H1 (cell line): ENCODE measurements at regions not wholly inside any gene's neighbourhood (a gene's known extent, or its start where the extent isn't known, plus 50 kb on each side); places are given as distances from the start of the nearest gene placed in this dataset.

Experiments used
- CTCF ChIA-PET: fragments of 300-600 bp; sonication (Branson Sonifier 250); formaldehyde crosslinking; loops from one replicate; lab custom pipeline; 2021; ENCODE audit not compliant: partially characterized antibody; lab: Charles Lee
- POLR2A ChIA-PET: fragments of 300-600 bp; sonication (Branson Sonifier 250); formaldehyde crosslinking; loops from one replicate; lab custom pipeline; 2021; ENCODE audit warnings: inconsistent platforms; ENCODE audit not compliant: partially characterized antibody; lab: Charles Lee
- DNase-seq, 2 experiments: peaks; one replicate each; pipeline versions ENCODE4 v3.0.0 to v3.0.0-alpha.2; 2010 to 2022; ENCODE audit warnings: low spot score in 2 of 2, low read depth in 1 of 2, mixed read lengths in 1 of 2
- FAIRE-seq: peaks from 2 replicates; lab custom pipeline; 2011; peaks lifted over from hg19 to GRCh38; lab: Jason Lieb, UNC
- H2AFZ ChIP-seq: 2 replicates; pipeline ENCODE4 v1.8.1; 2012; ENCODE audit warnings: low read length, inconsistent platforms
- H2AK5ac ChIP-seq: 2 replicates; pipeline ENCODE4 v1.6.1; 2013; ENCODE audit warnings: low read depth, low read length
- H2BK120ac ChIP-seq: replicated peaks from 2 replicates; pipeline ENCODE3; 2013; ENCODE audit warnings: low read depth, low read length, inconsistent platforms
- H2BK12ac ChIP-seq: 2 replicates; pipeline ENCODE4 v1.6.1; 2013; ENCODE audit warnings: low read depth, low read length
- H2BK15ac ChIP-seq: 2 replicates; pipeline ENCODE4 v1.6.1; 2013; ENCODE audit warnings: low read length
- H2BK20ac ChIP-seq: 2 replicates; pipeline ENCODE4 v1.6.1; 2013; ENCODE audit warnings: low read length
- H2BK5ac ChIP-seq: 2 replicates; pipeline ENCODE4 v1.6.1; 2013; ENCODE audit warnings: low read depth, low read length
- H3K14ac ChIP-seq: 2 replicates; pipeline ENCODE4 v1.6.1; 2013; ENCODE audit warnings: inconsistent platforms; ENCODE audit not compliant: insufficient read length
- H3K18ac ChIP-seq: 2 replicates; pipeline ENCODE4 v1.6.1; 2013; ENCODE audit warnings: low read length; ENCODE audit errors: extremely low read depth
- H3K23ac ChIP-seq: 2 replicates; pipeline ENCODE4 v1.6.1; 2013; ENCODE audit warnings: inconsistent platforms; ENCODE audit not compliant: insufficient read length
- H3K23me2 ChIP-seq: 2 replicates; pipeline ENCODE4 v1.6.1; 2013; ENCODE audit warnings: low read depth, low read length
- H3K27ac ChIP-seq: 2 replicates; pipeline ENCODE4 v1.6.1; 2011; ENCODE audit warnings: low read depth, low read length, inconsistent platforms
- H3K27me3 ChIP-seq, 4 experiments: replicated peaks in 1 of 4; 1 replicate in 1 of 4; 2 replicates in 3 of 4; pipeline versions ENCODE4 v1.6.1 to v1.8.1; 2011 to 2013; ENCODE audit warnings: low read length in 3 of 4, mild to moderate bottlenecking in 3 of 4, inconsistent platforms in 2 of 4, mixed read lengths in 2 of 4, moderate library complexity in 1 of 4; ENCODE audit not compliant: control insufficient read depth in 3 of 4, insufficient read depth in 3 of 4; ENCODE audit errors: extremely low read depth in 1 of 4
- H3K36me3 ChIP-seq, 4 experiments: 2 replicates each; pipeline versions ENCODE4 v1.6.1 to v1.8.1; 2011 to 2013; ENCODE audit warnings: mild to moderate bottlenecking in 4 of 4, low read length in 3 of 4, moderate library complexity in 2 of 4, control low read depth in 1 of 4, inconsistent platforms in 1 of 4; ENCODE audit not compliant: insufficient read depth in 4 of 4, control insufficient read depth in 2 of 4
- H3K4ac ChIP-seq: replicated peaks from 2 replicates; pipeline ENCODE3; 2013; ENCODE audit warnings: low read length, low read depth, mixed read lengths, inconsistent platforms; ENCODE audit not compliant: insufficient read length
- H3K4me1 ChIP-seq, 4 experiments: replicated peaks in 1 of 4; 1 replicate in 1 of 4; 2 replicates in 3 of 4; pipeline versions ENCODE4 v1.6.1 to v1.8.1; 2011 to 2013; ENCODE audit warnings: low read length in 3 of 4, inconsistent platforms in 2 of 4, mixed read lengths in 1 of 4; ENCODE audit not compliant: insufficient read depth in 4 of 4, control insufficient read depth in 3 of 4
- H3K4me2 ChIP-seq, 2 experiments: 2 replicates each; pipeline versions ENCODE4 v1.6.1 to v1.8.1; 2011 to 2013; ENCODE audit warnings: low read depth in 2 of 2, low read length in 2 of 2, control low read depth in 1 of 2, inconsistent platforms in 1 of 2, mild to moderate bottlenecking in 1 of 2; ENCODE audit not compliant: insufficient read depth in 1 of 2
- H3K4me3 ChIP-seq, 4 experiments: fragments of 200-600, 300-600 bp in 1 of 4; sonication (generic), shearing (Covaris generic), sonication (Bioruptor Twin) in 1 of 4; 2 replicates each; pipeline versions ENCODE4 v1.5.1 to v1.8.1; 2011 to 2016; ENCODE audit warnings: low read length in 4 of 4, low read depth in 3 of 4, control low read depth in 2 of 4, inconsistent platforms in 2 of 4, mild to moderate bottlenecking in 2 of 4, mixed read lengths in 1 of 4, moderate library complexity in 1 of 4; ENCODE audit not compliant: insufficient read depth in 2 of 4; ENCODE audit errors: extremely low read depth in 1 of 4
- H3K56ac ChIP-seq: replicated peaks from 2 replicates; pipeline ENCODE3; 2013; ENCODE audit warnings: low read depth, mild to moderate bottlenecking, mixed read lengths, low read length, inconsistent platforms; ENCODE audit not compliant: insufficient read length
- H3K79me1 ChIP-seq: 2 replicates; pipeline ENCODE4 v1.6.1; 2013; ENCODE audit warnings: low read depth, low read length, control low read depth
- H3K79me2 ChIP-seq, 2 experiments: 2 replicates each; pipeline versions ENCODE4 v1.6.1 to v1.8.1; 2012 to 2013; ENCODE audit warnings: low read length in 2 of 2, mild to moderate bottlenecking in 2 of 2, inconsistent platforms in 1 of 2; ENCODE audit not compliant: insufficient read depth in 2 of 2, control insufficient read depth in 1 of 2
- H3K9ac ChIP-seq, 4 experiments: replicated peaks in 1 of 4; 1 replicate in 1 of 4; 2 replicates in 3 of 4; pipeline versions ENCODE4 v1.6.1 to v1.8.1; 2011 to 2013; ENCODE audit warnings: low read depth in 3 of 4, low read length in 3 of 4, control low read depth in 2 of 4, mild to moderate bottlenecking in 2 of 4, moderate library complexity in 2 of 4, inconsistent platforms in 1 of 4; ENCODE audit errors: extremely low read depth in 1 of 4
- H3K9me3 ChIP-seq, 2 experiments: 2 replicates each; pipeline versions ENCODE4 v1.6.1 to v1.8.1; 2012 to 2013; ENCODE audit warnings: mild to moderate bottlenecking in 2 of 2, moderate library complexity in 2 of 2, control low read depth in 1 of 2, inconsistent platforms in 1 of 2, low read depth in 1 of 2, low read length in 1 of 2, mixed read lengths in 1 of 2; ENCODE audit not compliant: insufficient read depth in 2 of 2
- H4K20me1 ChIP-seq, 2 experiments: replicated peaks in 1 of 2; 2 replicates each; pipeline versions ENCODE3 to v1.8.1; 2011 to 2013; ENCODE audit warnings: inconsistent platforms in 2 of 2, low read length in 2 of 2, mild to moderate bottlenecking in 1 of 2; ENCODE audit not compliant: insufficient read depth in 2 of 2, control insufficient read depth in 1 of 2
- H4K5ac ChIP-seq: 2 replicates; pipeline ENCODE4 v1.6.1; 2013; ENCODE audit warnings: low read length, low read depth, mixed read lengths, inconsistent platforms; ENCODE audit not compliant: insufficient read length
- H4K8ac ChIP-seq: 2 replicates; pipeline ENCODE4 v1.8.0; 2013; ENCODE audit warnings: mild to moderate bottlenecking, moderate library complexity, low read length, inconsistent platforms; ENCODE audit not compliant: insufficient read depth; ENCODE audit errors: extremely low read depth
- H4K91ac ChIP-seq: replicated peaks from 2 replicates; pipeline ENCODE3; 2013; ENCODE audit warnings: low read length, mixed read lengths, inconsistent platforms; ENCODE audit not compliant: insufficient read length
- SRF ChIP-seq: IDR thresholded peaks from 2 replicates; pipeline ENCODE4 v1.6.1; 2011; ENCODE audit warnings: mild to moderate bottlenecking, low read depth, low read length, moderate library complexity
- WGBS, 2 experiments: shearing (Covaris generic) in 1 of 2; methylation state at CpG; one replicate each; pipeline versions ENCODE4 v1.1.6 to v1.1.7; 2013 to 2015; ENCODE audit warnings: low lambda C conversion rate in 2 of 2, mixed read lengths in 2 of 2, inconsistent platforms in 1 of 2, low coverage in 1 of 2, missing lambda C conversion rate in 1 of 2; ENCODE audit not compliant: insufficient replicate concordance in 2 of 2, insufficient coverage in 1 of 2, insufficient read length in 1 of 2; ENCODE audit errors: extremely low coverage in 1 of 2, missing lambda C conversion rate in 1 of 2; 5-methylcytosine and 5-hydroxymethylcytosine counted together

- ChIA-PET CTCF (no interaction called here), POLR2A (no interaction called here)
- H3K9ac ChIP-seq, result no peak overlapping the region
- H2BK12ac ChIP-seq, result no peak overlapping the region
- no peak overlapping the region for H2BK120ac ChIP-seq
- 86% methylated on average over 6 of the region's 6 CpGs; no CpG with 5 or more reads in 1 of the 2 experiments for WGBS, 2 experiments
- no peak for FAIRE-seq
- H3K56ac ChIP-seq, result no peak overlapping the region
- no peak overlapping the region for H2AK5ac ChIP-seq
- no peak overlapping the region for H3K4ac ChIP-seq
- H4K5ac ChIP-seq, result no peak overlapping the region
- no peaks in the 10 kb centered on the region for H3K36me3 ChIP-seq
- H2BK20ac ChIP-seq, result no peak overlapping the region
- H3K4me1 ChIP-seq, result peaks cover 0 to 2% (median 0%) of the 10 kb centered on the region in 4 experiments; a peak in 1 of 7 replicates
- H4K8ac ChIP-seq, result no peak overlapping the region
- H3K4me3 ChIP-seq, result no peak overlapping the region
- no peak for DNase-seq
- no peak overlapping the region for H2BK15ac ChIP-seq
- H3K23ac ChIP-seq, result no peak overlapping the region
- H3K23me2 ChIP-seq, result no peaks in the 10 kb centered on the region
- H2BK5ac ChIP-seq, result no peak overlapping the region
- H4K20me1 ChIP-seq, result no peaks in the 10 kb centered on the region
- H3K79me2 ChIP-seq, result no peaks in the 10 kb centered on the region
- H2AFZ ChIP-seq, result no peak overlapping the region
- H3K18ac ChIP-seq, result no peak overlapping the region
- TF ChIP-seq SRF, result no peak
- TF ChIP-seq, all 59 proteins: peak for 0
- no peak overlapping the region for H3K27ac ChIP-seq
- H3K14ac ChIP-seq, result no peak overlapping the region
- no peak overlapping the region for H3K4me2 ChIP-seq
- H3K27me3 ChIP-seq, result no peaks in the 10 kb centered on the region
- H3K9me3 ChIP-seq, result no peaks in the 10 kb centered on the region
- H3K79me1 ChIP-seq, result no peaks in the 10 kb centered on the region
- H4K91ac ChIP-seq, result no peak overlapping the region
Observed at GRCh38 chr7:15851201-15851600, 164.7 kb upstream of the MEOX2 start.
